GM10248 (cell line): ENCODE measurements at regions not wholly inside any gene's neighbourhood (a gene's known extent, or its start where the extent isn't known, plus 50 kb on each side); places are given as distances from the start of the nearest gene placed in this dataset.

Source experiments
- CTCF ChIA-PET: fragments of 300-600 bp; sonication (Branson Sonifier 250); formaldehyde crosslinking; extraction: SDS; loops from one replicate; lab custom pipeline; 2021; ENCODE audit warnings: antibody characterized with exemption; lab: Yijun Ruan, JAX
- POLR2A ChIA-PET: fragments of 350-650 bp; sonication (Branson Sonifier 250); formaldehyde crosslinking; extraction: SDS; loops from one replicate; lab custom pipeline; 2020; ENCODE audit warnings: antibody characterized with exemption; lab: Yijun Ruan, JAX
- DNase-seq: peaks from one replicate; pipeline ENCODE4 v3.0.0; 2012; ENCODE audit errors: extremely low spot score
- CTCF ChIP-seq: IDR thresholded peaks from 2 replicates; pipeline ENCODE4 v1.5.1; 2012; ENCODE audit warnings: mild to moderate bottlenecking, low read depth; ENCODE audit errors: extremely low read depth, missing control alignments, control extremely low read depth

- TF ChIP-seq CTCF, result no peak
- ChIA-PET CTCF (interaction anchor here (3.8 kb wide), 1 partner anchor 8 kb away, joined by 13 read pairs; no protein-coding TSS in a partner anchor), POLR2A (no interaction called here)
- DNase-seq, result no peak
Measured at GRCh38 chr2:12498704-12499103, 218.0 kb upstream of the TRIB2 start.

- ChIA-PET CTCF (interaction anchor here (3.8 kb wide), 1 partner anchor 10 kb away, joined by 13 read pairs; no protein-coding TSS in a partner anchor), POLR2A (no interaction called here)
- TF ChIP-seq CTCF, result no peak
- no peak for DNase-seq
Measured at GRCh38 chr2:12500899-12501298, 215.8 kb upstream of the TRIB2 start.

- DNase-seq, result peak; percentile 56
- CTCF ChIA-PET, result interaction anchor here (1.0 to 3.8 kb wide), 2 partner anchors 11 to 18 kb away, joined by 3 to 13 read pairs; no protein-coding TSS in a partner anchor
- TF ChIP-seq CTCF, result no peak
- POLR2A ChIA-PET, result no interaction called here
Measured at GRCh38 chr2:12501469-12502158, 215.1 kb upstream of the TRIB2 start.

GRCh38 chr2:12502759-12503158 lies 214.0 kb upstream of the TRIB2 start:
- DNase-seq, result no peak
- TF ChIP-seq CTCF, result no peak
- ChIA-PET POLR2A (no interaction called here), CTCF (interaction anchor here (2.1 kb wide), 1 partner anchor 14 kb away, joined by 5 read pairs; no protein-coding TSS in a partner anchor)

- no peak for DNase-seq
- no peak for TF ChIP-seq CTCF
- ChIA-PET CTCF (interaction anchor here (1.5 to 2.1 kb wide), 2 partner anchors 16 to 31 kb away, joined by 4 to 5 read pairs; no protein-coding TSS in a partner anchor), POLR2A (no interaction called here)
Measured at GRCh38 chr2:12504443-12504842, 212.3 kb upstream of the TRIB2 start.

GRCh38 chr2:12506846-12507245 lies 209.9 kb upstream of the TRIB2 start:
- no peak for TF ChIP-seq CTCF
- DNase-seq, result no peak
- ChIA-PET CTCF (no interaction called here), POLR2A (no interaction called here)
